H1 (cell line): ENCODE measurements at regions not wholly inside any gene's neighbourhood (a gene's known extent, or its start where the extent isn't known, plus 50 kb on each side); places are given as distances from the start of the nearest gene placed in this dataset.
A peak's percentile ranks its signal among the peaks of the same experiment; 100 is the strongest.

Experiments used
- CTCF ChIA-PET: fragments of 300-600 bp; sonication (Branson Sonifier 250); formaldehyde crosslinking; loops from one replicate; lab custom pipeline; 2021; ENCODE audit not compliant: partially characterized antibody; lab: Charles Lee
- POLR2A ChIA-PET: fragments of 300-600 bp; sonication (Branson Sonifier 250); formaldehyde crosslinking; loops from one replicate; lab custom pipeline; 2021; ENCODE audit warnings: inconsistent platforms; ENCODE audit not compliant: partially characterized antibody; lab: Charles Lee
- DNase-seq, 2 experiments: peaks; one replicate each; pipeline versions ENCODE4 v3.0.0 to v3.0.0-alpha.2; 2010 to 2022; ENCODE audit warnings: low spot score in 2 of 2, low read depth in 1 of 2, mixed read lengths in 1 of 2
- FAIRE-seq: peaks from 2 replicates; lab custom pipeline; 2011; peaks lifted over from hg19 to GRCh38; lab: Jason Lieb, UNC
- H2AFZ ChIP-seq: 2 replicates; pipeline ENCODE4 v1.8.1; 2012; ENCODE audit warnings: low read length, inconsistent platforms
- H2AK5ac ChIP-seq: 2 replicates; pipeline ENCODE4 v1.6.1; 2013; ENCODE audit warnings: low read depth, low read length
- H2BK120ac ChIP-seq: replicated peaks from 2 replicates; pipeline ENCODE3; 2013; ENCODE audit warnings: low read depth, low read length, inconsistent platforms
- H2BK12ac ChIP-seq: 2 replicates; pipeline ENCODE4 v1.6.1; 2013; ENCODE audit warnings: low read depth, low read length
- H2BK15ac ChIP-seq: 2 replicates; pipeline ENCODE4 v1.6.1; 2013; ENCODE audit warnings: low read length
- H2BK20ac ChIP-seq: 2 replicates; pipeline ENCODE4 v1.6.1; 2013; ENCODE audit warnings: low read length
- H2BK5ac ChIP-seq: 2 replicates; pipeline ENCODE4 v1.6.1; 2013; ENCODE audit warnings: low read depth, low read length
- H3K14ac ChIP-seq: 2 replicates; pipeline ENCODE4 v1.6.1; 2013; ENCODE audit warnings: inconsistent platforms; ENCODE audit not compliant: insufficient read length
- H3K18ac ChIP-seq: 2 replicates; pipeline ENCODE4 v1.6.1; 2013; ENCODE audit warnings: low read length; ENCODE audit errors: extremely low read depth
- H3K23ac ChIP-seq: 2 replicates; pipeline ENCODE4 v1.6.1; 2013; ENCODE audit warnings: inconsistent platforms; ENCODE audit not compliant: insufficient read length
- H3K23me2 ChIP-seq: 2 replicates; pipeline ENCODE4 v1.6.1; 2013; ENCODE audit warnings: low read depth, low read length
- H3K27ac ChIP-seq: 2 replicates; pipeline ENCODE4 v1.6.1; 2011; ENCODE audit warnings: low read depth, low read length, inconsistent platforms
- H3K27me3 ChIP-seq, 4 experiments: replicated peaks in 1 of 4; 1 replicate in 1 of 4; 2 replicates in 3 of 4; pipeline versions ENCODE4 v1.6.1 to v1.8.1; 2011 to 2013; ENCODE audit warnings: low read length in 3 of 4, mild to moderate bottlenecking in 3 of 4, inconsistent platforms in 2 of 4, mixed read lengths in 2 of 4, moderate library complexity in 1 of 4; ENCODE audit not compliant: control insufficient read depth in 3 of 4, insufficient read depth in 3 of 4; ENCODE audit errors: extremely low read depth in 1 of 4
- H3K36me3 ChIP-seq, 4 experiments: 2 replicates each; pipeline versions ENCODE4 v1.6.1 to v1.8.1; 2011 to 2013; ENCODE audit warnings: mild to moderate bottlenecking in 4 of 4, low read length in 3 of 4, moderate library complexity in 2 of 4, control low read depth in 1 of 4, inconsistent platforms in 1 of 4; ENCODE audit not compliant: insufficient read depth in 4 of 4, control insufficient read depth in 2 of 4
- H3K4ac ChIP-seq: replicated peaks from 2 replicates; pipeline ENCODE3; 2013; ENCODE audit warnings: low read length, low read depth, mixed read lengths, inconsistent platforms; ENCODE audit not compliant: insufficient read length
- H3K4me1 ChIP-seq, 4 experiments: replicated peaks in 1 of 4; 1 replicate in 1 of 4; 2 replicates in 3 of 4; pipeline versions ENCODE4 v1.6.1 to v1.8.1; 2011 to 2013; ENCODE audit warnings: low read length in 3 of 4, inconsistent platforms in 2 of 4, mixed read lengths in 1 of 4; ENCODE audit not compliant: insufficient read depth in 4 of 4, control insufficient read depth in 3 of 4
- H3K4me2 ChIP-seq, 2 experiments: 2 replicates each; pipeline versions ENCODE4 v1.6.1 to v1.8.1; 2011 to 2013; ENCODE audit warnings: low read depth in 2 of 2, low read length in 2 of 2, control low read depth in 1 of 2, inconsistent platforms in 1 of 2, mild to moderate bottlenecking in 1 of 2; ENCODE audit not compliant: insufficient read depth in 1 of 2
- H3K4me3 ChIP-seq, 4 experiments: fragments of 200-600, 300-600 bp in 1 of 4; sonication (generic), shearing (Covaris generic), sonication (Bioruptor Twin) in 1 of 4; 2 replicates each; pipeline versions ENCODE4 v1.5.1 to v1.8.1; 2011 to 2016; ENCODE audit warnings: low read length in 4 of 4, low read depth in 3 of 4, control low read depth in 2 of 4, inconsistent platforms in 2 of 4, mild to moderate bottlenecking in 2 of 4, mixed read lengths in 1 of 4, moderate library complexity in 1 of 4; ENCODE audit not compliant: insufficient read depth in 2 of 4; ENCODE audit errors: extremely low read depth in 1 of 4
- H3K56ac ChIP-seq: replicated peaks from 2 replicates; pipeline ENCODE3; 2013; ENCODE audit warnings: low read depth, mild to moderate bottlenecking, mixed read lengths, low read length, inconsistent platforms; ENCODE audit not compliant: insufficient read length
- H3K79me1 ChIP-seq: 2 replicates; pipeline ENCODE4 v1.6.1; 2013; ENCODE audit warnings: low read depth, low read length, control low read depth
- H3K79me2 ChIP-seq, 2 experiments: 2 replicates each; pipeline versions ENCODE4 v1.6.1 to v1.8.1; 2012 to 2013; ENCODE audit warnings: low read length in 2 of 2, mild to moderate bottlenecking in 2 of 2, inconsistent platforms in 1 of 2; ENCODE audit not compliant: insufficient read depth in 2 of 2, control insufficient read depth in 1 of 2
- H3K9ac ChIP-seq, 4 experiments: replicated peaks in 1 of 4; 1 replicate in 1 of 4; 2 replicates in 3 of 4; pipeline versions ENCODE4 v1.6.1 to v1.8.1; 2011 to 2013; ENCODE audit warnings: low read depth in 3 of 4, low read length in 3 of 4, control low read depth in 2 of 4, mild to moderate bottlenecking in 2 of 4, moderate library complexity in 2 of 4, inconsistent platforms in 1 of 4; ENCODE audit errors: extremely low read depth in 1 of 4
- H3K9me3 ChIP-seq, 2 experiments: 2 replicates each; pipeline versions ENCODE4 v1.6.1 to v1.8.1; 2012 to 2013; ENCODE audit warnings: mild to moderate bottlenecking in 2 of 2, moderate library complexity in 2 of 2, control low read depth in 1 of 2, inconsistent platforms in 1 of 2, low read depth in 1 of 2, low read length in 1 of 2, mixed read lengths in 1 of 2; ENCODE audit not compliant: insufficient read depth in 2 of 2
- H4K20me1 ChIP-seq, 2 experiments: replicated peaks in 1 of 2; 2 replicates each; pipeline versions ENCODE3 to v1.8.1; 2011 to 2013; ENCODE audit warnings: inconsistent platforms in 2 of 2, low read length in 2 of 2, mild to moderate bottlenecking in 1 of 2; ENCODE audit not compliant: insufficient read depth in 2 of 2, control insufficient read depth in 1 of 2
- H4K5ac ChIP-seq: 2 replicates; pipeline ENCODE4 v1.6.1; 2013; ENCODE audit warnings: low read length, low read depth, mixed read lengths, inconsistent platforms; ENCODE audit not compliant: insufficient read length
- H4K8ac ChIP-seq: 2 replicates; pipeline ENCODE4 v1.8.0; 2013; ENCODE audit warnings: mild to moderate bottlenecking, moderate library complexity, low read length, inconsistent platforms; ENCODE audit not compliant: insufficient read depth; ENCODE audit errors: extremely low read depth
- H4K91ac ChIP-seq: replicated peaks from 2 replicates; pipeline ENCODE3; 2013; ENCODE audit warnings: low read length, mixed read lengths, inconsistent platforms; ENCODE audit not compliant: insufficient read length
- CEBPB ChIP-seq: IDR thresholded peaks from 2 replicates; pipeline ENCODE4 v1.6.1; 2012; ENCODE audit warnings: low read depth, low read length
- CHD2 ChIP-seq: IDR thresholded peaks from 2 replicates; pipeline ENCODE4 v1.6.1; 2012; ENCODE audit warnings: low read length, improper control_type of control experiment
- EGR1 ChIP-seq: IDR thresholded peaks from 2 replicates; pipeline ENCODE4 v1.6.1; 2011; ENCODE audit warnings: low read depth, low read length, borderline replicate concordance
- KDM1A ChIP-seq: fragments of 200-600, 300-600 bp; sonication (generic); IDR thresholded peaks from 2 replicates; pipeline ENCODE4 v1.7.1; 2016; ENCODE audit warnings: mild to moderate bottlenecking, low read length, borderline replicate concordance
- RFX5 ChIP-seq: IDR thresholded peaks from 2 replicates; pipeline ENCODE4 v1.6.1; 2011; ENCODE audit warnings: low read depth, low read length, improper control_type of control experiment, borderline replicate concordance
- TBP ChIP-seq: IDR thresholded peaks from 2 replicates; pipeline ENCODE4 v1.6.1; 2011; ENCODE audit warnings: low read depth, low read length, improper control_type of control experiment
- YY1 ChIP-seq: IDR thresholded peaks from 2 replicates; pipeline ENCODE4 v1.6.1; 2011; ENCODE audit warnings: low read depth, mild to moderate bottlenecking, low read length
- WGBS, 2 experiments: shearing (Covaris generic) in 1 of 2; methylation state at CpG; one replicate each; pipeline versions ENCODE4 v1.1.6 to v1.1.7; 2013 to 2015; ENCODE audit warnings: low lambda C conversion rate in 2 of 2, mixed read lengths in 2 of 2, inconsistent platforms in 1 of 2, low coverage in 1 of 2, missing lambda C conversion rate in 1 of 2; ENCODE audit not compliant: insufficient replicate concordance in 2 of 2, insufficient coverage in 1 of 2, insufficient read length in 1 of 2; ENCODE audit errors: extremely low coverage in 1 of 2, missing lambda C conversion rate in 1 of 2; 5-methylcytosine and 5-hydroxymethylcytosine counted together

GRCh38 chr6:82555801-82556200 is 192.2 kb downstream of the TPBG start:
- FAIRE-seq, result no peak
- Histone ChIP-seq H3K4me1 (no peaks in the 10 kb centered on the region), H2BK12ac (no peak overlapping the region), H2AFZ (no peak overlapping the region), H2BK5ac (no peak overlapping the region), H2BK20ac (no peak overlapping the region), H3K9me3 (no peaks in the 10 kb centered on the region), H3K79me1 (no peaks in the 10 kb centered on the region), H4K20me1 (no peaks in the 10 kb centered on the region), H3K23ac (no peak overlapping the region), H4K8ac (no peak overlapping the region), H3K79me2 (no peaks in the 10 kb centered on the region), H3K14ac (no peak overlapping the region), H3K36me3 (no peaks in the 10 kb centered on the region), H3K4me2 (no peak overlapping the region), H3K9ac (no peak overlapping the region), H3K27me3 (no peaks in the 10 kb centered on the region), H3K27ac (no peak overlapping the region), H3K4me3 (no peak overlapping the region), H4K91ac (no peak overlapping the region), H4K5ac (no peak overlapping the region), H3K23me2 (no peaks in the 10 kb centered on the region), H2AK5ac (no peak overlapping the region), H3K56ac (no peak overlapping the region), H2BK15ac (no peak overlapping the region), H3K4ac (no peak overlapping the region), H2BK120ac (no peak overlapping the region), H3K18ac (no peak overlapping the region)
- no peak for DNase-seq
- 100% methylated on average over 1 of the region's 1 CpG; no CpG with 5 or more reads in 1 of the 2 experiments for WGBS, 2 experiments
- POLR2A ChIA-PET, result no interaction called here
- TF ChIP-seq YY1, result no peak
- no peak for TF ChIP-seq EGR1
- no peak for TF ChIP-seq RFX5
- TF ChIP-seq CHD2, result no peak
- TF ChIP-seq TBP, result no peak
- 0 out of 2 replicates have a peak, but pooled peaks have one; percentile 32 for TF ChIP-seq KDM1A
- no peak for TF ChIP-seq CEBPB
- CTCF ChIA-PET, result no interaction called here
